CD1c-positive myeloid dendritic cell (primary cell): ENCODE measurements at regions not wholly inside any gene's neighbourhood (a gene's known extent, or its start where the extent isn't known, plus 50 kb on each side); places are given as distances from the start of the nearest gene placed in this dataset.
"Not testable (repeated sequence)": the region's sequence is repeated elsewhere in the genome, so short reads cannot be mapped to it uniquely, and the experiment has no call there.

Experiments
- DNase-seq: peaks from one replicate; pipeline ENCODE4 v3.0.0-alpha.2; 2016; ENCODE audit errors: extremely low spot score

DNA sequence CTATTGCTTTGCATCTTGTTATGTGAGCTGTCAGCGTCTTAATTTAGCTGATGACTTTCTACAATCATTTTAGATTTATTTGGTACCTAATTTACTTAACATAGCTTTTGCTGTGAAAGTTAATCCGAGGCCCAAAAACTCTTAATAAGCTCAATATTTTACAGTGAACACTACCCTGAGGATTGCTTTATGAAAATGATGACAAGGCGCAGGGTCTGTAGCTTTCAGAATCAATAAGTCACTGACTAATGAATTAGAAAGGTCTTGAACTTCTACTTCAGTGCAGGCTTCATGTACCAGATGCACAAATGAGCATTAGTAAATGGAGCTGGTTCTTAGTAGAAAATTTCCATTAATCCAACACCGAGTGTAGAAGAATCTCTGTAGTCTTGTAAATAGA lies 81.4 kb upstream of the ZNF366 start:
- DNase-seq = no peak

DNA sequence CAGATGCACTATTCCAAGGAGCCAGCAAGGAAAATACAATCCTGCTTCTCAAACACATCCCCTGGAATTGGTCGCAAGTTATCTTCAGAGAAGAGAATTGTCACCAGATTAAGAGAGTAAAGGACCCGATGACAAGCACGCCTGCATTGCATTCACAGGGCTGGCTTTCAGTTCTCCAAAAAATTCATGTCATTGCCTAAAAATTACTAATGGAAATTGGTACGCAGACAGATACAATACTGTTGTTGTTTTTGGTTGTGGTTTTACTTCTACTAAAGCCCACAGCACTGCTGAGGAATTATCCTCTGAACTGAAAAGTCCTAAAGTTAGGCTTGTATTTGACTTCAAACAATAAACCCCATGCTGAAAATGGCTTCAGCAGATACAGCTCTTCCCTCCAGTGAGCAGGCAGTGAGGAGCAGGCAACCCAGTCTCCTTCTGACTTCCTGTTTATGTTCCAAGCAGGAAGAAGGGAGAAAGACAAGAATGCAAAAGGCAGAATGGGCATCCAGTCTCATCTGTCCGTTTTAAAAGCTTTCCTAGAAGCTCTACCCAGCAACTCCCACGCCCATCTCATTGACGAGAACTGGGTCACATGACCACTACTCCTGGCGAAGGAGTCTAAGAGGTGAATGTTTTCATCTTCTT lies 80.6 kb upstream of the ZNF366 start:
- DNase-seq = peak; percentile 45

DNA sequence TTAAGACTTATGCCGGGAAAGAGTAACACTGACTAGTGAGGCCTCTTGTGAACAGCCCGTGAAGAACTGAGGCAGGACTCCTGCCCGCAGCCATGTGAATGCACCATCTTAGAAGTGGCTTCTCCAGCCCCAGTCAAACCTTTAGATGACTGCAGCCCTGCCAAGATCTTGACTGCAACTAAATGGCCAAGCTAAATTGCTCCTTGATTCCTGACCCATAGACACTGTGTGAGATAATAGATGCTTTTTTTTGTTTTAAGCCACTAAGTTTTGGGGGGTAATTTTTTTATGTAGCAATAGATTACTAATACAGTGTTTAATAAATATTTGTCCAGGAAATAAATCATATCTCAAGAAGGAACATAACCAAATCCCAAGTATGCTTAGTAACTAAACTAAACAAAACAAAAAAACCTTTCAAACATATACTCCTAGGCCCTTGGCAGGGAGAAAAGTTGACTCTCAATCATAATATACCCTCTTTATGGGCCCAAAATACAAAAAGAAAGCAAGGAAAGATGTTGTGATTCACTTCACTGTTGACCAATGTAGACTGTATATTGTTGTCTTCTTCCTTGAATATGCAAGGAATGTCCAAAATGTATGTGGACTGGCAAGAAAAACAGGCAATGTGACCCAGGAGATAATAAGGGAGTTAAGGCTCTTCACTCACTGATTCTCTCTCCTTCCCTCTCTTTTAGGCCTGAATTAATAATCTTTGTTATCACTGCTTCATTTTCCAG lies 79.7 kb upstream of the ZNF366 start:
- no peak for DNase-seq

DNA sequence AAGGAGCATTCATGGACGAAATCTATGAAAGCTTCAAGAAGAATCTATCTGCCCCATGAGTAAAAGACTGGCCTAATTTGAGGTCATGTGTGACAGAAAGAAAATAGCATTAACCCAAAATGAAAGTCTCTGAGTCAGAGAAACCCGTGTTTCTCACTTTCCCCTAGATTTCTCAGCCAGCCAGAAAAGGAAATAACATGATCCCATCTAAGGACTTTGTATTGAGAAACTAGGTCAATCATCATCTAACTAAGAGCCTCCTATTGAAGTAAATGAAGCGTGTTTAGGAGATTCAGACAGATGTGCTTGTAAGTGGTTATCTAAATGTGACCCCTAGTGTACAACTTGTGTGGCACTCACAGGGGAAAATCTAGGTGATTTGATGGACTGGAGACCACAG lies 77.3 kb upstream of the ZNF366 start:
- no peak for DNase-seq

DNA sequence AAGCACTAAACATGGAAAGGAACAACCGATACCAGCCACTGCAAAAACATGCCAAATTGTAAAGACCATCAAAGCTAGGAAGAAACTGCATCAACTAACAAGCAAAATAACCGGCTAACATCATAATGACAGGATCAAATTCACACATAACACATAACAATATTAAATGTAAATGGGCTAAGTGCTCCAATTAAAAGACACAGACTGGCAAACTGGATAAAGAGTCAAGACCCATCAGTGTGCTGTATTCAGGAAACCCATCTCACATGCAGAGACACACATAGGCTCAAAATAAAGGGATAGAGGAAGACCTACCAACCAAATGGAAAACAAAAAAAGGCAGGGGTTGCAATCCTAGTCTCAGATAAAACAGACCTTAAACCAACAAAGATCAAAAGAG lies 72.1 kb upstream of the ZNF366 start:
- DNase-seq = not testable (repeated sequence)

DNA sequence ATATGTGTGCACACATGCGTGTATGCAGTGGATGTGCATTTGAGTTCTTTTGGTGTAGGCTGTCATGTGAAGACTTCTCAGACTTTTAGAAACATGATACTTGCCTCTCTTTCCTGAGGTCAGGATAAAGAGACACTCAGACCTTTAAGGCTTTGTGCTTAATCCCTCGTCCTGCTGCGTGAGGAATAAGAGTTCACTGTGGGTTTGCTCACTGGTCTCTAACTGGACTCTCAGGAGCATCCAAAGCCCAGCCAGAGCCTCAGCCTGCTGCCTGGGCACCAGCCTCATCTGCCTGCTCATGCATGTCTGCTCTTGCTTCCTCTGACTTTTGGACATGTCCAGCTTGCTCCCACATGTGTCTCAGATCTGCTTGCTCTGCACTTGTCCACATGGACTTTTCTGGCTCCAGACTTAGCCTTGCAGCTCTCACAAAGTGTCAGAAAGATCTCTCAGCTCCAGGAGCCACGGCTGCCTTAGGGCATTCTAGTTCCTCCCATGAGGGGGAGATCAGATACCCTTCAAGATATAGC lies 65.1 kb upstream of the ZNF366 start:
- DNase-seq = no peak

DNA sequence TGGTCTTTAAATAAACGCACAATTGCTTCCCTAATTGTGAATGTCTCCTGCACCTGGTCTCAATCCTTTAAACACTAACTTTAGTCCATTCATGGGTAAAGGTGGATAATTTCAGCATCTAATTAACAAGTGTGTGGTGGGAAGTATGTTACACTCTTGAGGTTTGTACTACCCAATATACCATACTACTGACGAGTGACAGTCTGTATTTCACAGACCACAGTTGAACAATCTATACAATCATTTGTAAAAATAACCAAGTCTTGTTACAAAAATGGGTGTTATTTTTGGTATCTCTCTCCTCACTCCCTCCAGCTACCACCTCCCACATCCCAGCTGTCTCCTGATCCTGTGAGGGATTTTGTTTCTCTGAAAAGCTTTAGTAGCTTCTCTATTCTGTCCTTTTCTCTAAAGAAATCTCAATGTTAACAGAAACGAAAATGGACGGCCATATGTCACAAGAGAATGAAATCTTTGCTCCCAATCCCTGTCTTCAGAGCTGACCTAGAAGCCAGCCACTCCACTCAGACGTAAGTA lies 62.3 kb upstream of the ZNF366 start:
- no peak for DNase-seq

DNA sequence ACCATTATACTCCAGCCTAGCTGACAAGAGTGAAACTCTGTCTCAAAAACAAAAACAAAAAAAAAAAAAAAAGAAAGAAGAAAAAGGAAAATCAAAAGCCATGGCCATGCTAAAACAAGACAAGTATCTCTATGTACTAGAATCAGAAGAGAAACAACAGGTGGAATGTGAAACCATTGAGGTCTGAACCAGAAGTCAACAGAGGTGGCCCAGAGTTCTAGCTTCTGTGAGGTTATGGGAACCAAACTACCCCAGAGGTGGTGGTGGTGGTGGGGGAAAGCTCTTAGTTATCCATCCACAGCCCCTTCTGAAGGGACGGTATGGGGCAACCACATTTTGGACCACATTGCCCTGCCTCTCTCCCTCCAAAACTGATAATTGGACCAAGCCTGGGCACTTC lies 59.5 kb upstream of the ZNF366 start:
- no peak for DNase-seq

DNA sequence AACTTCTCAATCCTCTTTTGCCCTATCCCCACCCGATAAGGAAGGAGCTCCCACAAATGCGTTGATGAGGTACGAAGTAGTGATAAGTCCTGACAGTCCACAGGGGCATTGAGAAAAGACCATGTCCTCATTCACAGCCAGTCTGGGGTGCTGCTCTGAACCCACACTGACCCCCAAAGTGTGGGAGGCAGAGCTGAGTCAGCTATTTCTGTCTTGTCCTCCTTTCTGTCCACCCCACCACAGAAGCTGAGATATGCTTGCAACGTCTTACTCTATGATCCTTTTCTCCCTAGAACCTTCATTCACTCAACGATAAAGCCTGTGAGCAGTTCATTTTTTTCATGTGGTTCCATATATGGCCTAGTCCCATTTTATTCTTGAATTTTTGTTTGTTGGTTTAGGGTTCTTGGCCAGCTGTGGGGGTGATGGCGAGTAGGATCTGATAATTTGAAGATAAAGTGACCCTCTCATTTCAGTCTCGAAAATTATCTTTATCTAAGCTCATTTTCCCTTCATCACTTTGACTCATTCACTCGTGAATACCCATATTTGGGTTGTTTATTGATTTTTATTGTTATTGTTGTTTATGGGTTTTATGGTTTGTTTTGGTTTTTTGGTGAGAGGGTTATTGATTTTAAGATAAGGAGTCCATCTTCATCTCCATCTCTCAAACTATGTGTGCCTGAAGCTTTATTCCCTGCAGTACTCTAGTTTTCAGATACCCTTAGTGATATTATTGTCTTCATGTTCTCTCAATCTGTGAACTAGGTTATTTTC lies 58.5 kb upstream of the ZNF366 start:
- DNase-seq = no peak

DNA sequence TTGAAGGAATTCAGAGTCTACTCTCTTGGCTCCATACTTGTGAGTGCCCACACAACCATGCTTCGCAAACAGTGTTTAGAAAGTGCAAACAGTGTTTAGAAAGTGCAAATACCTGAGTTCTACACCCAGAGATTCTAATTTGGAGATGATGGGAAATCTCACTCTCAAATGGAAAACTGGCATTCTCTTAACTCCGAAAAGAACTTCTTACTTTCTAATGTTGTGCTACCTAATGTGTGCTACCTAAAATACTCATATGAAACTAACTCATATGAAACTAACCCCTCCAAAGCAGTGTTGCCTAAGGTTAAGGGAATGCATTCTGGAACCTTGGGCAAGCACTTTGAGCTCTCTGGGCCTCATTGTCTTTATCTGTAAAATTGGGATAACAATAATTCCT lies 55.5 kb upstream of the ZNF366 start:
- no peak for DNase-seq

DNA sequence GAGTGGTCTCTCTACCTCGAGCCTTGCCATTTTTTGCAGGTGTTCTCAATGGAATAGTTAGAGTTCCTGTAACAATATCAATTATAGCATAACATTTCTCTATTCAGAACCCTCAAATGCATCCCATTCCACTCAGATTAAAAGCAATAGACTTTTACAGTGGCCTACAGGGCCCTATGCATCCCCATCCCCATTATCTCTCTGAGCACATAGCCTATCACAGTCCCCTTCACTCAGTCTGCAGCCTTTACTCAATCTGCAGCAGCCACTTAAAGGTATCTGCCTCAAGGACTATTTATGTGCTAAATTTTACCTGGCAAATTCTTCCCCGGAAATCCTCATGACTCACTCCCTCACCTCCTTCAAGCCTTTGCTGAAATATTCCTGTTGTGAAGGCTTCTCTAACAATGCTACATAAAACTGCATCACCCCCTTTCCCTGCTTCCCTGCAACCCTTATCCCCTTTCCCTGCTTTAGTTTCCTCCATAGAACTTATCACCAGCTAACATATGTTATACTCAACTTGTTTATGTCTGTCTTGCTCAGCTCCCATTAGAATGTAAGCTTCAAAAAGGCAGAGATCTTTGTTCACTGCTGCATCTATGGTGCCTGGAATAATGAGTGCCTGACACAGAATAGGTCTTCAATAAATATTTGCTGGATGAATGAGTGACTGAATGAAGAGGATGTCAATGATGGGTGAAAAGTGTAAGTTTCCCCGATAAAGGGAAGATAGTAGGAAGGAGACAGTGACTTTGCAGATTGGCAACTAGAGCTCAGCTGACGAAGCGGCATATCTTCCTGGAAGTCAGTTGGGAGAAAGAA lies 54.1 kb upstream of the ZNF366 start:
- no peak for DNase-seq

DNA sequence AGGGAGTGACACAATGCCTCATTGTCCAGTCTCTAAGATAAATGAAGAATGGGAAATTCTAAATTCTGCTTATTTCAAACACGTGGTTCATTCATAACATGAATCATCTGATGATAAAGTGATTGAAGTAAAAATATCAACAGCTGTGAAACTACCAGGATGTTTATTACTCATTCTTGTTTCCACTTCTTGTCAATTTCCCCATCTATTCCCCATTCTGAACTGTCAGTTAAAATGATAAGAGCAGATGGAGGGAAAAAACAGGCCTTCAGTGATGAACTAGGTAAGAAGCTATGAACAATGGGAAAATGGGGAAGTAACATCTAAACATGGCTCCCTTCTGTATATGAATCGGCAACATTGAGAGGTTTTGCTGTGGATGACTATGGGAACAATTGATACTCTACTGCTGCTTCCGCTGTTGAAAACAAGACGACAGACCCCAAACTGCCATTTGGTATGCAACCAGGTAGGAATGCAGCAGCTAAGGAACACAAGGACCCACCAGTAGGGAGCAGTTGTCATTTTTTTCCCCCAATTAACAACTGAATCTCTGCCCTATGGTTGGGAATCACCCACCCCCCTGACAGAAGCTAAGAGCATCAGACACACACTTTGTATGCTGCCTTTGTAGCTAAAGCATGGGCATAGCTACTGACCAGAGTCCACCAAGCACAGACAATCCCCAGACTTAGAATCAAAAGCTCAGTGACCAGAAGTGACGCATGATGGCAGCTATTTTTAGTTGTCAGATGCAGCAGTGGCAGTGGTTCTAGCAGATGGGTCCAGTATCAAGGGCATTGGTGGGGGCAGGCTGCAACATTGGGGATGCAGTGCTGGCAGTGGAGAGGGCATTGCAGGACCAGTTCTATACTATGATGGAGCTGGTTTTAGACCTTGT lies 52.9 kb upstream of the ZNF366 start:
- no peak for DNase-seq

DNA sequence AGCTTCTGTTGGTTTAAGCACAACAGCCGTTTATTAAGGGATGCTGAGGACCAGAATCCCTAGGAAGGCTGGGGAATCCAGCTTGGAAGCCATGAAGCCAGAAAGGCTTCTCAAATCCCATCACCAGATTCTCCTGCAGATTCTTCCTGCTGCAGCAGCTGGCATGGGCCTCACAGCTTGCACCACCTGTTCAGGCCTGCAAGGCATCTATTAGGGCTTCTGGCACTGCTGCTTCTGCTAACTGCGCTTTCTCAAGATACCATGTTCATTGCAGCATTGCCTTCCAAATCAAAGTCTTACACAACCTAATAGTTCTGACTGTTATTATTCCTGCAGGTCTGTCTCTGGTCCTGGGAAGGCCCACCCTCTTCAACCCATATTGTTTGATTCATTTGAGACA lies 51.2 kb upstream of the ZNF366 start:
- DNase-seq = no peak

DNA sequence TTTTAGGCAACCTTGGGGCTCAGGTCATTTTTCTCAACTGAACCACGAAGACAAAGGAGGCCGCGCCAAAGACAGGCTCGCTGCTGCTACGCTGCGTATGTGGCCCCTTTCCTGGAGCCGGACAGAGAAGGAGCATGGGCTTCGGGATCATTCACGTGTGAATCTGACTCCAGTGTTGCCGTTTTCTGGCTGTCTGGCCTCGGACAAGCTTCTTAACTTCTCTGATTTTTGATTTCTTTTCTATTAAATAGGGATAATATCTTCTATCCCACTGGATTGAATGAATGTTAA lies 50.8 kb upstream of the ZNF366 start:
- DNase-seq = no peak

DNA sequence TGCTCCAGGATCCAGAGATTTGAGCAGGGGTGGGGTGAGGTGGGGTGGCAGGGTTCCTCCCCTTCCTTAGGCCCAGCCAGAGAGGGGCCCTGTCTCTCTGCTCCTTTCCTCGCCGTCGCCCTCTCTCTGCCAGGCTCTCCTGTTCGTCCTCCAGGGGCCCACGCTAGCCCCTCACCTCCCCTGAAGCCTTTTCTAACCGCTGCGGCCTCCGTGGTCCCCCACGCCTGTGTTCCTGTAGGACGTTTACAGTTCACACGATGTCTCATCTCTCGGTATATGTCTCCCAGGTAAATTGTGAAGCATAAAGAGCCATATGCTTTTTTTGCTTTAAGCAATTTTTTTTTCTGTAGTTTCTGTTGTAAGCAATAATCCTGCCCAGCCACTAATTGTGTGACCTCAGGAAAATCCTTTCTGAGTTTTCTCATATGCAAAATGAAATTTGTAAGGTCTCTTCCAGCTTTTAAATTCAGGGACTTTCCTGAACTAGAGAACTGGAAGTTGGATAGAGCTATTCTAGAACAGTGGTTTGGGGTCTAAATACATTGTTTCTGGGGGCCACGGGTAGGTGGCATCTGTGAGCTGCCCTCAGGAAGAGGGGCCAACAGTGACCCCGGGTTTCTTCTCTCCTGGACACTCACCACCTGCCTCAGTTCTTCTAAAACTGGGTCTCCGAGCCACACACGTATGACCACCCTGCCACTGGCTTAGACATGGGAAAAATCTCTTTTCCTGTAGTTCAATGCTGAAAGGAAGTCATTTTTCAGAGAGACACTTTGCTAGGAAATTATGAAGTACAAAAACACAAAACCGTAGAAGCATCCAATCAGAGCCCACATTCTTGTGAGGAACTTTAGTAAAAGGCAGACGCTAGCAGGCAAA lies 50.2 kb upstream of the ZNF366 start:
- DNase-seq = no peak
